ENCODE measurements at regions not wholly inside any gene's neighbourhood (a gene's known extent, or its start where the extent isn't known, plus 50 kb on each side); places are given as distances from the start of the nearest gene placed in this dataset.

GRCh38 chr6:92756912-92757311 lies 662.4 kb downstream of the EPHA7 start:
- Histone ChIP-seq H3K27me3 (replicated peaks in 1 of 4; ENCODE audit: control insufficient read depth in 3 of 4, extremely low read depth in 1 of 4, insufficient read depth in 3 of 4, low read length in 3 of 4) (no peaks in the 10 kb centered on the region), H3K79me1 (ENCODE audit: low read depth, low read length) (no peaks in the 10 kb centered on the region), H4K91ac (replicated peaks; ENCODE audit: insufficient read length, low read length) (no peak overlapping the region), H2BK120ac (replicated peaks; ENCODE audit: low read depth, low read length) (no peak overlapping the region), H2BK12ac (ENCODE audit: low read depth, low read length) (no peak overlapping the region), H2AK5ac (ENCODE audit: low read depth, low read length) (no peak overlapping the region), H3K9me3 (ENCODE audit: insufficient read depth in 2 of 2, low read depth in 1 of 2, low read length in 1 of 2) (0 out of 4 replicates have a peak, but pooled peaks cover 0 to 3% of the 10 kb centered on the region in 2 experiments), H3K23ac (ENCODE audit: insufficient read length) (no peak overlapping the region), H3K4me3 (ENCODE audit: extremely low read depth in 1 of 4, insufficient read depth in 2 of 4, low read depth in 3 of 4, low read length in 4 of 4) (no peak overlapping the region), H3K9ac (replicated peaks in 1 of 4; ENCODE audit: extremely low read depth in 1 of 4, low read depth in 3 of 4, low read length in 3 of 4) (no peak overlapping the region), H3K4me1 (replicated peaks in 1 of 4; ENCODE audit: control insufficient read depth in 3 of 4, insufficient read depth in 4 of 4, low read length in 3 of 4) (no peaks in the 10 kb centered on the region), H2BK20ac (ENCODE audit: low read length) (no peak overlapping the region), H3K56ac (replicated peaks; ENCODE audit: insufficient read length, low read depth, low read length) (no peak overlapping the region), H3K27ac (ENCODE audit: low read depth, low read length) (no peak overlapping the region), H2BK15ac (ENCODE audit: low read length) (no peak overlapping the region), H4K5ac (ENCODE audit: insufficient read length, low read depth, low read length) (no peak overlapping the region), H3K4me2 (ENCODE audit: insufficient read depth in 1 of 2, low read depth in 2 of 2, low read length in 2 of 2) (no peak overlapping the region), H2AFZ (ENCODE audit: low read length) (no peak overlapping the region), H4K8ac (ENCODE audit: extremely low read depth, insufficient read depth, low read length) (no peak overlapping the region), H4K20me1 (replicated peaks in 1 of 2; ENCODE audit: control insufficient read depth in 1 of 2, insufficient read depth in 2 of 2, low read length in 2 of 2) (no peaks in the 10 kb centered on the region), H3K4ac (replicated peaks; ENCODE audit: insufficient read length, low read depth, low read length) (no peak overlapping the region), H3K79me2 (ENCODE audit: control insufficient read depth in 1 of 2, insufficient read depth in 2 of 2, low read length in 2 of 2) (no peaks in the 10 kb centered on the region), H3K23me2 (ENCODE audit: low read depth, low read length) (no peaks in the 10 kb centered on the region), H3K36me3 (ENCODE audit: control insufficient read depth in 2 of 4, insufficient read depth in 4 of 4, low read length in 3 of 4) (no peaks in the 10 kb centered on the region), H2BK5ac (ENCODE audit: low read depth, low read length) (no peak overlapping the region), H3K14ac (ENCODE audit: insufficient read length) (no peak overlapping the region), H3K18ac (ENCODE audit: extremely low read depth, low read length) (no peak overlapping the region)
- DNase-seq (ENCODE audit: low read depth in 1 of 2, low spot score in 2 of 2): no peak
- FAIRE-seq: no peak
- ChIA-PET CTCF (ENCODE audit: partially characterized antibody) (no interaction called here), POLR2A (ENCODE audit: partially characterized antibody) (no interaction called here)
- 96% methylated on average over 4 of the region's 4 CpGs; no CpG with 5 or more reads in 1 of the 2 experiments for WGBS, 2 experiments (ENCODE audit: extremely low coverage in 1 of 2, insufficient coverage in 1 of 2, insufficient read length in 1 of 2, insufficient replicate concordance in 2 of 2, low coverage in 1 of 2, low lambda C conversion rate in 2 of 2, missing lambda C conversion rate in 1 of 2)
- TF ChIP-seq ZNF274 (IDR thresholded peaks at IDR 0.05; ENCODE audit: borderline replicate concordance, extremely low read depth, low read length) (no peak), SP1 (IDR thresholded peaks at IDR 0.05; ENCODE audit: low read depth, low read length) (no peak), CREB1 (IDR thresholded peaks at IDR 0.05) (no peak), KDM5A (IDR thresholded peaks at IDR 0.05; ENCODE audit: low read length) (no peak), KDM1A (IDR thresholded peaks at IDR 0.05; ENCODE audit: borderline replicate concordance, low read length) (no peak), BRCA1 (IDR thresholded peaks at IDR 0.05; ENCODE audit: low read depth, low read length) (no peak), SIRT6 (IDR thresholded peaks at IDR 0.05; ENCODE audit: low read length) (no peak), JUND (IDR thresholded peaks at IDR 0.05; ENCODE audit: low read length) (no peak), USF2 (IDR thresholded peaks at IDR 0.05; ENCODE audit: low read length) (no peak), TBP (IDR thresholded peaks at IDR 0.05; ENCODE audit: low read depth, low read length) (no peak), POLR2AphosphoS5 (IDR thresholded peaks at IDR 0.05; ENCODE audit: low read depth, low read length) (no peak), TEAD4 (IDR thresholded peaks at IDR 0.05; ENCODE audit: low read depth, low read length) (no peak), E2F6 (IDR thresholded peaks at IDR 0.05) (no peak), NRF1 (IDR thresholded peaks at IDR 0.05; ENCODE audit: low read depth, low read length) (no peak)

All from H1 (cell line).